ENCODE measurements at regions not wholly inside any gene's neighbourhood (a gene's known extent, or its start where the extent isn't known, plus 50 kb on each side); places are given as distances from the start of the nearest gene placed in this dataset.

DNA sequence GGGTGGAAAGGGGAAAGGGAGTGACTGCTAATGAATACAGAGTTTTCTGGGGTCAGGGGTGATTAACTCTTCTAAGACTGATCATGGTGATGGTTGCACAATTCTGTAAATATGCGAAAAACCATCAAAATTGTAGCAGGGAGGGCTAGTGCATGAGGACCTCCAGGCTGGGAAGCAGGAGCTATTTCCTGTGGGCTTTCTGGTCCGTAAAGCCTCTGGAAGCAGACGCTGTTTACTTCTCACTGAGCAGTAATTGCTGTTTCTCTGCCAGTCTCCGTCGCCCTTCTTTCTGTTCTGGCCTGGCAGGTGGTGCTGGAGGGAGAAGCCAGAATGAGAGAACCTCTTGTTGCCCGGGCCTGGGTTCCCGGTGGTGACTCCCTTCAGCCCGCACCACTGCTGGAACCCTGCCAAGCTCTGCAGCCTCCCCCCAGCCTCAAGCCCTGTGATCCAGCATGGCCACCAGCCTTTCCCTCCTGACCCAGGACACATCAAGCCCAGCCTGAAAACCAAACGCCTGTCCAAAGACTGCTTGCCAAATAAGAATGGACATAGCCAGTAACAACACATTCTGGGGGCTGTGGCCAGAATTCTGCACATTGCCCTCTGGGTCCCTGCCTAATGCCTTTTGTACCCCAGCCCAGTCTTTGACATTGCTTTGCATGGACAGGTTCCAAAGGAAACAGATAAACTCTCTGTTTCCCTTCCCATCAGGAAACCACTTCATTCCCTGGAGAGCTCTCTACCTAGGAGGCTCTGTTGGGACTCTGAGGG lies 201.0 kb upstream of the NAV2 start:
- TF ChIP-seq, protein P1, sequence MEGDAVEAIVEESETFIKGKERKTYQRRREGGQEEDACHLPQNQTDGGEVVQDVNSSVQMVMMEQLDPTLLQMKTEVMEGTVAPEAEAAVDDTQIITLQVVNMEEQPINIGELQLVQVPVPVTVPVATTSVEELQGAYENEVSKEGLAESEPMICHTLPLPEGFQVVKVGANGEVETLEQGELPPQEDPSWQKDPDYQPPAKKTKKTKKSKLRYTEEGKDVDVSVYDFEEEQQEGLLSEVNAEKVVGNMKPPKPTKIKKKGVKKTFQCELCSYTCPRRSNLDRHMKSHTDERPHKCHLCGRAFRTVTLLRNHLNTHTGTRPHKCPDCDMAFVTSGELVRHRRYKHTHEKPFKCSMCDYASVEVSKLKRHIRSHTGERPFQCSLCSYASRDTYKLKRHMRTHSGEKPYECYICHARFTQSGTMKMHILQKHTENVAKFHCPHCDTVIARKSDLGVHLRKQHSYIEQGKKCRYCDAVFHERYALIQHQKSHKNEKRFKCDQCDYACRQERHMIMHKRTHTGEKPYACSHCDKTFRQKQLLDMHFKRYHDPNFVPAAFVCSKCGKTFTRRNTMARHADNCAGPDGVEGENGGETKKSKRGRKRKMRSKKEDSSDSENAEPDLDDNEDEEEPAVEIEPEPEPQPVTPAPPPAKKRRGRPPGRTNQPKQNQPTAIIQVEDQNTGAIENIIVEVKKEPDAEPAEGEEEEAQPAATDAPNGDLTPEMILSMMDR (IDR thresholded peaks at IDR 0.05), result no peak
- no peak for TF ChIP-seq POLR2A (IDR thresholded peaks at IDR 0.05)

All from adrenal gland (tissue), 5 donors.